CD4-positive, alpha-beta T cell treated with Interleukin-2 at 100 ng/mL for 4 hours (primary cell): ENCODE measurements at regions not wholly inside any gene's neighbourhood (a gene's known extent, or its start where the extent isn't known, plus 50 kb on each side); places are given as distances from the start of the nearest gene placed in this dataset.
"Not testable (repeated sequence)": the region's sequence is repeated elsewhere in the genome, so short reads cannot be mapped to it uniquely, and the experiment has no call there.

Source experiments
- DNase-seq: peaks from one replicate; pipeline ENCODE4 v3.0.0-alpha.2; 2020; ENCODE audit warnings: low spot score

- DNase-seq = no peak
Observed at GRCh38 chr6:4491501-4492260, 284.5 kb upstream of the CDYL start.

DNA sequence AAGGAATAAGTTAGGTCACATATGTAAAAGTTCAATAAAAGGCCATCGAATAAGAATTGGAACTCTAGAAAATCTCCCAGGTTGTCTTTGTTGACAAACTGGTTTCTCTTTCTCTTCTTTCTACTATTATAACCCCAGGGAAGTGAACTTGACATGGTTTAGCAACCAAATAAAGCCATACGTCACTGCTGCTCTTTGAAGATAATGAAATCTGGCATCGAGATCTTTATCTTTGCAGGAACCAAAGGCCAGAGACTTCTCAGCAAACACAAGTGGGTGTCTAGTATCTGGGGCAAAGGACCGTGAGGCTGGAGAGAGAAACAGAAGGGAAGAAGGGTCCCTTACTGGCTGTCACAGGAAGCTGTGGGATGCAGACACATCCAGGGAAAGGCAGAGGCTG, 286.7 kb upstream of the CDYL start:
- no peak for DNase-seq

- no peak for DNase-seq
Observed at GRCh38 chr6:4488389-4488788, 287.8 kb upstream of the CDYL start.

DNA sequence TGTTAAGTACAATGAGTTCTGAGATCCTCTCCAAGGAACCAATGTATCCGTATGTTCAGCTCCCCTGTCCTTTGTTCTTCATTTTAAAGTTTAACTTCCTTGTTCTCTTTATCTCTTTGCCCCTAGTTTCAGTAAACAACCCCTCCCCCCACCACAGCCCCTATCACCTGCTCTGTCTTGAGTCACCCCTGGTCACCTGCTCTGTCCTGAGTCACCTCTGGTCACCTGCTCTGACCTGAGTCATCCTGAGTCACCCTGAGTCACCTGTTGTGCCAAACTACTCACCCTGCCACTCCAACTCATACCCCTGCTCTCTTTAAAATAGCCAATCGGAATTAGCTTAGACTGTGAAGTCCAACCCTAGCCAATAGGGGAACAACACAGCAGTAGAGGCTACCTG, 288.7 kb upstream of the CDYL start:
- DNase-seq = no peak

- DNase-seq = no peak
Observed at GRCh38 chr6:4486568-4487315, 289.5 kb upstream of the CDYL start.

DNA sequence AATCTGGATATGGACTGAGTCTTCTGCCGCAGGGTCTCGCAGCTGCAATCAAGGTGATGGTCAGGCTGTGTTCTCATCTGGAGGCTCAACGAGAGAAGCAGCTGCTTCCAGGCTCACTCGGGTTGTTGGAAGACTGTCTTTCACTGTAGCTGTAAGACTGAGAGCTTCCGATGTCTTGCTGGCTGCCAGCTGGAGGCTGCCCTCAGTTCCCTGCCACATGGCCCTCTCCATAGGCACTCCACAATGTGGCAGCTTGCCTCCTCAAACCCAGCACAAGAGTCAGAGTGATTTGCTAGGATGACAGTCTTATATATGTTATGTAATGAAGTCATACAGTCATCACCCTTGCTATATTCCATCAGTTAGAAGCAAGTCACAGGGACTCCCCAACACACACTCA, 290.5 kb upstream of the CDYL start:
- no peak for DNase-seq

DNA sequence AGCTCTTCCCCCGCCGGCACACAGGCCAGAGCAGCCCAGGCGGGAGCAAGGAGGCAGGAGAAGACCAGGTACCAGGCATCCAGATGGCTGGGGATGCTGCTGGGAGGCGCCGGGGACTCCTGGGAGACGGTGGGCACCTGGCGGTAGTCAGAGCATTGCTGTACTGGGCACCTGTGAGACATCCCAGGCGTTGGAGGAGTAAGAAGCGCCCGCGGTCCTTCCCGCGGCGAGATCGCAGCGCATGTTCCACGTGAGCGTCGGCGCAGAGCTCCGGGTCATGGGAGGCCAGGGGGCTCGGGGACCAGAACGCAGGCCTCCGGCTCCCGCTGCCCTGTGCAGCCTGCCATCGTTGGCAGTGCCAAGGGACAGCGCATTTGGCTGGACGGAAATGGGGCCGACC, 293.7 kb upstream of the CDYL start:
- DNase-seq = no peak

DNA sequence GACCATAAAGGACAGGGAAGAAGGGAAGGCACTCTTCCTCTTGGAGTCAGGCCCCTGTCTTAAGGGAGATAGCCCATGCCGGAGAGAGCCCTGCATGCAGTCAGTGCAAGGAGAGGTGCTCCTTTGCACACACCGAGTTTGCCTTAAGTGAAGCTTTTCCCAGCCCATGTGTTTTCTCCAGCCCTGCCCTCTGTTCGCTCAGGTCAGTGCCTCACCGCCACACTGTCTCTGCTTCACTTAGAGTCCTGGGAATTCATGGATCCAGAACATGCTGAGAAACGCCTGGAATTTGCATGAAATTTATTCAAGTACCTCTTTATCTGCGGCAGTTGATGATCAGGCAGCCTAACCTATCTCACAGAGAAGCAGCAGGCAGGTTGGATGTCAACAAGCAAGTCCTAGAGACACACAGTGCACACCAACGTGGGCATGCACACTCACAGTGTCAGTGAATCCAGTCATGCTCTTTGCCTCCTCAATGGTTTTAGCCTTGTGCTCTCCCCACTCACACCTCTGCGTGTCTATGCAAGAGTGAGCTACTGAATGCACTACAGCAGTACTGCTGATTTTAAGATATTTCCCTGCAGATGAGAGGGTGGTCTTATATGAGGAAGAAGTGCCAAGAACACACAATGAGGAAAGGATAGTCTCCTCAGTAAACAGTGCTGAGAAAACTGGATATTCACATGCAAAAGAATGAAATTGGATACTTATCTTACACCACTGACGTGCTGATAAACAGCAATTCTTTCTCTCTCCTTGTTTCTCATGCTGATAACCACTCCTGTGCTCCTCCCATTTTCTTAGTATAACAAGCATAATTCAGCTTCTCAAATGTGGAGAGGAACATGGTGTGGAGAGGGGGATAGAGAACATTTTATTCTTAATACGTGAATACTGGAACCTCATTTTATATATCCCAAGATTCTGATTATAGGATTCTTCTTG, 295.1 kb upstream of the CDYL start:
- no peak for DNase-seq

- no peak for DNase-seq
Observed at GRCh38 chr6:4478098-4478497, 298.1 kb upstream of the CDYL start.

DNA sequence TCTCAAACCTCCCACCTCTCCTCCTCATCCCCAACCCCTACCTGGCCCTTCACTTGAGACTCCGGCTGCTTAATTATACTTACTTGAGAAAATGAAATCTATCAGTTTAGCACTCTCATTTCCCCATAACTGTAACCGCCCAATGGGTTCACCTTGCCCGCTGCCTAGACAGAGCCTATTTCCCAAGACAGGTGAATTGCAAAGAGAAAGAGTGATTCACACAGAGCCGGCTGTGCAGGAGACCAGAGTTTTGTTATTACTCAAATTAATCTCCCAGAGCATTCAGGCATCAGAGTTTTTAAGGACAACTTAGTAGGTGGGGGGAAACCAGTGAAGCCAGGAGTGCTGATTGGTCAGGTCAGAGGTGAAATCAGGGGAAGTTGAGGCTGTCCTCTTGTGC, 301.4 kb upstream of the CDYL start:
- no peak for DNase-seq

DNA sequence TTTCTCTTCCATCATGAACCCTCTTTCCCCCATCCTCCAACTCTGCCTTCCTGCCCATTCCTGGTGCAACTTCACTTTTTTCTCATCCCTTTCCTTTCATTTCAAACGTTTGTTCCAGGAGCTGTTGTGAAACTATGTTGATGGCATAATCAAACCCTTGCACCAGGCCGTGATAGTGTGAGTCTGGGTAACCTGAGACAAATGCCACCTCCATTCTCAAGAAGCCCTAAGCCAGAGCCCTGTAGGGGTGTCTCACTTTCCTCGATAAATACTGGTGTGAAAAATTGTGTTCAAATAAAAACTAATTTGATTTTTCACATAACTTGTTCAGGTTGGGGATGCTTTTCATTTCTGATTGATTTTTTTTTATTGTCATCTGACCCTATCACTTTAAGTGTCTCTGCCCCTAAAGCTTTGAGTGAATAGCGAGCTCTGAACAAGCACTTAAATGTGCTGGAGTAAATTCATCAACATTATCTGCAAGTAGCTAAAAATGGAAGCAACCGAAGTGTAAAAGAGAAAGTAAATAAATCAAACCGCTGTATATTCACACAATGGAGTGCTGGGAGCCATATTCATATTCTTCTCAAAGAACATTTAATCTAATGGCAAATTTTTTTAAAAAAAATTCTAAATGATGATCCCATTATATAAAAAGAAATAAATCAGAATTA, 303.1 kb upstream of the CDYL start:
- DNase-seq = no peak

DNA sequence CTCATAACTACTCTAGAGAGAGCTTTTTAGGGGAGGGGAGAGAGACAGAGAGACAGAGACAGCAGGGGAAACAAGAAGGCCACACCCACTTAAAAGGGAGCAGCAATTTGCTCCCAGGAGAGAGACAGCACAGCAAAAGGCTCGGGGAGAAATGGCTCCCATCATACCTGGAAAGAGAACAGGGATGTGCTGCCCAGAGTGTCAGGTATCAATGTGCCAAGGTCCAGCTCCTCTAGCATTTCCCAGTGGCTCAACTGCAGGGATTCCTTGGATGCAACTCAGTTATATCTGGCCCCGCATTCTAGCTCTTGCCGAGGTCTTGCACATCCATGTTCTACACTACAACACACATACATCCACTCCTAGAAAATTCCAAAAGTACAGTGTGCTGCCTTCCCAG, 304.0 kb upstream of the CDYL start:
- DNase-seq = no peak

- not testable (repeated sequence) for DNase-seq
Observed at GRCh38 chr6:4471515-4471914, 304.7 kb upstream of the CDYL start.

DNA sequence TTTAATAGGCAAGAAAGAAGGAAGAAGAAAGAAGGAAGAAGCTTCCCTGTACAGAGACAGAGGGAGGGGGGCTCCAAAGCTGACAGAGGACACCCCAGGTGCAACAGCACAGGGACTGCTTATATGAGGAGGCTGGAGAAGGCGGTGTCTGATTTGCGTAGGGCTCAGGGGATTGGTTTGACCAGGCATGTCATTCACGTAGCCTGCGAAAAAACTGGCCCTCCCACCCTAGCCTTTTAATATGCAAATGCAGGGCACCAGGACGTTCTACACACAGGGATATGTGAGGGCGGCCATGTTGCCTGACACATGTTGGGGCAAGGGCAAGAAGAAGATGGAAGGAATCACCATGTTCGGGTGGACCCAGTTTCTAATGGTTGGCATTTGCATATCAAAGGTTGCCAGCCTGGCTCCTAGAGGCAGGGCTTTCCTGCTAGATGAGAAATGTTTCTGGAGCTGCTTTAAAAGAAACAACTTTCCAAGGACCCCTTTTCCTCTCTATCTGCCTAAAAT, 305.4 kb upstream of the CDYL start:
- no peak for DNase-seq

GRCh38 chr6:4466769-4467480, 309.3 kb upstream of the CDYL start:
- DNase-seq = no peak

DNA sequence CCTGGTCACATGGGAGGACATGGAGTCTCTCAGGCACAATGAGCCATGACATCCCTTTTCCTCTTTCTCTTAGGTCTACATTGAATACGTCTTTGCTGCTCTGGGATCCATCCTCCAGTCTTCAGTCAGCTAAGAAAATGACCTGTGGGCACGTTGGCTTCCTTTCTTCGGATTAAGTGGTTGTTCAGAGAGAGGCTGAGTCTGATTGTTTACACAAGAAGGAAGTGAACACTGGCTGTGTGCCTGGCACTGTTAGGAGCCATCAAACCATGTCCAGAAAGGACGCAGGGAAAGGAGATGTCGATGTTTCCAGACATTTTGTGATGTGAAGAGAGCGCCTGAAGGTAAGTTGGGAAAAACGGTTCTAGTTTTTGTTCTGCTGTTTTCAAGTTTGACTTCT, 309.9 kb upstream of the CDYL start:
- no peak for DNase-seq

- DNase-seq = no peak
Observed at GRCh38 chr6:4464638-4465037, 311.6 kb upstream of the CDYL start.

DNA sequence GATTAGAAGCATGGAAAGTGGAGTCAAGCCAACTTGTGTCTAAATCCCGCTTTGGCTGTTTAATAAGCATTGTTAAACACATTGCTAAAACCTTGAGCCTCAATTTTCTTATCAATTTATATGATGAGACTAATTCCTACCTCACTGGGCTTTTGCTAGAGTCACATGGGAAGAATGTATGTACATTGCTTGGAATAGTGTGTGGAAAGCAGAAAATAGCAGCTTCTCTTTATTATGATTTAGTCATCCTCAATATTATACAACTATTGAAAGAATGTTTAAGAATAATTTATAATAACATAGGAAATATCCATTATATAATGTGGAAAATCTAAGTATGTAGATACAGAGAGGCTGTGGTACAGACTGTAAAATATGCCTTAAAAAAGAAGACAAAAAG, 313.0 kb upstream of the CDYL start:
- no peak for DNase-seq

DNA sequence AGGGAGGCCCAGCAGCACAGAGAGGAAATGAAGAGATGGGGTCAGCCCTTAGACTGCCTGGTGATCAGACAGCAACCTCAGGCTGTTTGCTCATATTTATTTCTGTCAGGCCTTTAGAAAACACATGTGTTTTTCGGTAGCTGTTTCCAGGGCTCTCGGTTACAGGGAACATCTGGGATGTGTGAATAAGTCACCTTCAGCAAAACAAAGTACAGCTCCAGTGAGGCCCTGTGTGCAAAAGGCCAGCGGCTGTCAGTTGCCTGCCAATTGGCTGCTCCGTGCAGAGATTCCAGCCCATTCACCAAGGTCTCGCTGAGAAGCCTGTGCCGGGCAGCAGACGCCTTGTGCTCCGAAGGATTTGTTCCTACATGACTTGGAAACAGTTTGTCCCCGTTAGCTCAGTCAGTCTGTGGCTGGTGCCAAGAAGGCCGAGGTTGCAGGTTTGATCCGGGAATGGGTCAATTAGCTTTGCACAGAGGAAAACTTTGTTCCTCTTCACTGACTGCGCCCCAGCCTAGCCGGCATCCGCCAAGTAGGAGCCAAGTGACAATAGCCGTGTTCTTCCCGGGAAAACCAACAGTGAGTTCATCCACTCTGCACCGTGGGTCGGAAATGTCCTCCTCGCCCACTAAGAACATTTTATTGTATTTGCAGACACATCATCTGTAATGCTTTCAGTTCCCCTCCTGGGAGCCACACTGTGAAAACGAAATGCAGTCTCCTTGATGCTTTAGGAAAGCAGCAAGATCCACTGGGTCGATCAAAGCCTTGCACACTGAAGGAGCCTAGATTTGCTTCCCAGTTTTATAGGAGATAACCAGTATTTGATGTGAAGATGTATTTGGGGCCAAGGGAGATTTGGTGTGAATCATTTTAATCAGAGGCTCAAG, 315.4 kb upstream of the CDYL start:
- DNase-seq = no peak

DNA sequence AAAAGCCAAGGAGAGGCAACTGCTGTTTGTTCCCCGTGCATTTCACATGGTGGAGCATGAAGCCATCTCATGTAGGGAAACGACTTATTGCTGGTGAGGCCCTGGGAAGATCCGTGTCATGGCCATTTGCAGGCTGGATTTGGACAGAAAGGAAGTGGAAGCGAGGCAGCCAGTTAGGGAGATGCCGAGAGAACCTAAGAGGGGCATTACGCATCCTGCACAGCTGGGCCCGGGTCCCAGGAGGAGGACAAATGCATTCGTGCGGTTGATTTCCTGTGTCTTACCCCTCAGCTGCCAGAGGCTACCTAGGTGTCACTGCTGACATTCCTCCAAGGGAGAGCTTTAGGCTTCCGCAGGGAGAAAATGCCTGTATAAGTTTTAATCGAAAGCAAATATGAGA, 316.2 kb upstream of the CDYL start:
- DNase-seq = no peak
